ENCODE measurements at regions not wholly inside any gene's neighbourhood (a gene's known extent, or its start where the extent isn't known, plus 50 kb on each side); places are given as distances from the start of the nearest gene placed in this dataset.

GRCh38 chr3:106193876-106194275 lies 325.1 kb upstream of the CBLB start:
- no peak for DNase-seq (ENCODE audit: low read depth in 1 of 2, low spot score in 1 of 2)
- no peak for TF ChIP-seq SPI1 (IDR thresholded peaks at IDR 0.05; ENCODE audit: borderline replicate concordance, low read depth)
- TF ChIP-seq, protein P1, sequence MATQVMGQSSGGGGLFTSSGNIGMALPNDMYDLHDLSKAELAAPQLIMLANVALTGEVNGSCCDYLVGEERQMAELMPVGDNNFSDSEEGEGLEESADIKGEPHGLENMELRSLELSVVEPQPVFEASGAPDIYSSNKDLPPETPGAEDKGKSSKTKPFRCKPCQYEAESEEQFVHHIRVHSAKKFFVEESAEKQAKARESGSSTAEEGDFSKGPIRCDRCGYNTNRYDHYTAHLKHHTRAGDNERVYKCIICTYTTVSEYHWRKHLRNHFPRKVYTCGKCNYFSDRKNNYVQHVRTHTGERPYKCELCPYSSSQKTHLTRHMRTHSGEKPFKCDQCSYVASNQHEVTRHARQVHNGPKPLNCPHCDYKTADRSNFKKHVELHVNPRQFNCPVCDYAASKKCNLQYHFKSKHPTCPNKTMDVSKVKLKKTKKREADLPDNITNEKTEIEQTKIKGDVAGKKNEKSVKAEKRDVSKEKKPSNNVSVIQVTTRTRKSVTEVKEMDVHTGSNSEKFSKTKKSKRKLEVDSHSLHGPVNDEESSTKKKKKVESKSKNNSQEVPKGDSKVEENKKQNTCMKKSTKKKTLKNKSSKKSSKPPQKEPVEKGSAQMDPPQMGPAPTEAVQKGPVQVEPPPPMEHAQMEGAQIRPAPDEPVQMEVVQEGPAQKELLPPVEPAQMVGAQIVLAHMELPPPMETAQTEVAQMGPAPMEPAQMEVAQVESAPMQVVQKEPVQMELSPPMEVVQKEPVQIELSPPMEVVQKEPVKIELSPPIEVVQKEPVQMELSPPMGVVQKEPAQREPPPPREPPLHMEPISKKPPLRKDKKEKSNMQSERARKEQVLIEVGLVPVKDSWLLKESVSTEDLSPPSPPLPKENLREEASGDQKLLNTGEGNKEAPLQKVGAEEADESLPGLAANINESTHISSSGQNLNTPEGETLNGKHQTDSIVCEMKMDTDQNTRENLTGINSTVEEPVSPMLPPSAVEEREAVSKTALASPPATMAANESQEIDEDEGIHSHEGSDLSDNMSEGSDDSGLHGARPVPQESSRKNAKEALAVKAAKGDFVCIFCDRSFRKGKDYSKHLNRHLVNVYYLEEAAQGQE (IDR thresholded peaks at IDR 0.05; ENCODE audit: insufficient replicate concordance, low read depth) = no peak
- TF ChIP-seq POLR2AphosphoS5 (IDR thresholded peaks at IDR 0.05; ENCODE audit: low read depth) = no peak
- TF ChIP-seq GABPA (IDR thresholded peaks at IDR 0.05; ENCODE audit: low read depth) = no peak
- TF ChIP-seq, protein P2, sequence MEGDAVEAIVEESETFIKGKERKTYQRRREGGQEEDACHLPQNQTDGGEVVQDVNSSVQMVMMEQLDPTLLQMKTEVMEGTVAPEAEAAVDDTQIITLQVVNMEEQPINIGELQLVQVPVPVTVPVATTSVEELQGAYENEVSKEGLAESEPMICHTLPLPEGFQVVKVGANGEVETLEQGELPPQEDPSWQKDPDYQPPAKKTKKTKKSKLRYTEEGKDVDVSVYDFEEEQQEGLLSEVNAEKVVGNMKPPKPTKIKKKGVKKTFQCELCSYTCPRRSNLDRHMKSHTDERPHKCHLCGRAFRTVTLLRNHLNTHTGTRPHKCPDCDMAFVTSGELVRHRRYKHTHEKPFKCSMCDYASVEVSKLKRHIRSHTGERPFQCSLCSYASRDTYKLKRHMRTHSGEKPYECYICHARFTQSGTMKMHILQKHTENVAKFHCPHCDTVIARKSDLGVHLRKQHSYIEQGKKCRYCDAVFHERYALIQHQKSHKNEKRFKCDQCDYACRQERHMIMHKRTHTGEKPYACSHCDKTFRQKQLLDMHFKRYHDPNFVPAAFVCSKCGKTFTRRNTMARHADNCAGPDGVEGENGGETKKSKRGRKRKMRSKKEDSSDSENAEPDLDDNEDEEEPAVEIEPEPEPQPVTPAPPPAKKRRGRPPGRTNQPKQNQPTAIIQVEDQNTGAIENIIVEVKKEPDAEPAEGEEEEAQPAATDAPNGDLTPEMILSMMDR (IDR thresholded peaks at IDR 0.05; ENCODE audit: insufficient read depth, low read length) = no peak
- Histone ChIP-seq H3K27me3 (ENCODE audit: insufficient read depth, poor library complexity, severe bottlenecking) (no peaks in the 10 kb centered on the region), H3K4me3 (replicated peaks; ENCODE audit: insufficient read depth, low read length) (no peak overlapping the region), H3K27ac (replicated peaks) (no peak overlapping the region)

GRCh38 chr3:106194726-106195125 lies 325.9 kb upstream of the CBLB start:
- no peak for TF ChIP-seq POLR2AphosphoS5 (IDR thresholded peaks at IDR 0.05; ENCODE audit: low read depth)
- no peak for TF ChIP-seq GABPA (IDR thresholded peaks at IDR 0.05; ENCODE audit: low read depth)
- TF ChIP-seq, protein P2 (IDR thresholded peaks at IDR 0.05; ENCODE audit: insufficient read depth, low read length) = no peak
- TF ChIP-seq SPI1 (IDR thresholded peaks at IDR 0.05; ENCODE audit: borderline replicate concordance, low read depth) = no peak
- TF ChIP-seq, protein P1 (IDR thresholded peaks at IDR 0.05; ENCODE audit: insufficient replicate concordance, low read depth) = no peak
- Histone ChIP-seq H3K27me3 (ENCODE audit: insufficient read depth, poor library complexity, severe bottlenecking) (no peaks in the 10 kb centered on the region), H3K27ac (replicated peaks) (no peak overlapping the region), H3K4me3 (replicated peaks; ENCODE audit: insufficient read depth, low read length) (no peak overlapping the region)
- DNase-seq (ENCODE audit: low read depth in 1 of 2, low spot score in 1 of 2) = no peak

- H3K27me3 ChIP-seq (ENCODE audit: insufficient read depth, poor library complexity, severe bottlenecking) = no peaks in the 10 kb centered on the region
- DNase-seq (ENCODE audit: low read depth in 1 of 2, low spot score in 1 of 2) = no peak
- no peak overlapping the region for H3K4me3 ChIP-seq (replicated peaks; ENCODE audit: insufficient read depth, low read length)
- no peak overlapping the region for H3K27ac ChIP-seq (replicated peaks)
- TF ChIP-seq, protein P2 (IDR thresholded peaks at IDR 0.05; ENCODE audit: insufficient read depth, low read length) = no peak
- TF ChIP-seq, protein P1 (IDR thresholded peaks at IDR 0.05; ENCODE audit: insufficient replicate concordance, low read depth) = no peak
- TF ChIP-seq SPI1 (IDR thresholded peaks at IDR 0.05; ENCODE audit: borderline replicate concordance, low read depth) (no peak), GABPA (IDR thresholded peaks at IDR 0.05; ENCODE audit: low read depth) (no peak), POLR2AphosphoS5 (IDR thresholded peaks at IDR 0.05; ENCODE audit: low read depth) (no peak)
Observed at GRCh38 chr3:106197532-106198194, 328.9 kb upstream of the CBLB start.

Data from HL-60 (cell line).